ENCODE measurements at regions not wholly inside any gene's neighbourhood (a gene's known extent, or its start where the extent isn't known, plus 50 kb on each side); places are given as distances from the start of the nearest gene placed in this dataset.

DNA sequence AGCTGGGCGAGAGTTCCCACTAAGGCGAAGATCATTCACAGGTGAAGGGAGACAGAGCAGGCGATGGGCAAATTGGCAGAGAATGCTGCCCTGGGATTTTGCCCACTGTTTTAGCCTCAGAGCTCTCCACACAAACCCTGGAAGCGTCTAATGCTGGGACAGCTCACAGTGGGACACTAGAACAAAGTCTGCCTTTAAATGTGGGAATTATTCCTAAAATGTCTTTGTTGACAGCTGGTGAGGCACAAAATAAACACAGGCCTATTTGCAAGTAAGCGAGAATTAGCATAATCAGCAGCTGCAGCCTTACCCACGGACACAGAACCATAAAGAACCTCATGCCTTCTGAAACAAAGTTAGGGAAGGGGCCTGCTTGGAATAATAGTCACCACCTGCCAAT is 824.5 kb downstream of the AACS start:
- TF ChIP-seq CTCF (conservative IDR thresholded peaks at IDR 0.05) (no peak), ZFX (IDR thresholded peaks at IDR 0.05) (no peak)

GRCh38 chr12:125890366-125890905 is 825.2 kb downstream of the AACS start:
- TF ChIP-seq ZFX (IDR thresholded peaks at IDR 0.05) (no peak), CTCF (conservative IDR thresholded peaks at IDR 0.05) (no peak)
- H3K27ac ChIP-seq: no peak overlapping the region

More for the DNA sequence above, 824.5 kb downstream of the AACS start:
- H3K27ac ChIP-seq: no peak overlapping the region

DNA sequence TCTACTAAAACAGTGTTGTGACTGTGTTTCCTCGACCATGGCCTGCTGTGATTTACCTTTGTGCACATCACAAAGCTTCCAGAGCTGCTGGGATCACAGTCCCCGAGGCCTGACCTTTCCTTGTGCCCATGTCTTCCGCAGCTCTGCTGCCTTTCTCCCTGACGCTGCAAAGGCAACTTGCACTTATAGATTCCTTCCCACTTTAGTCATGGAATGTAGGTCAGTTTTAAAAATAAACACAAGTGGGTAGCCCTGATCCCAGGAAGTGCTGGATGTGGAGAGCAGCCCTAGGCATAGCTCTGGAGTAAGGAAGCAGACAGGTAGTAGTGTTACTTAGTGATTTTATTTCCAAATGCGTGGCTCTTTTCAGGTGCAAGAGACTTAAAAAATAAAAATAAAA is 825.7 kb downstream of the AACS start:
- no peak overlapping the region for H3K27ac ChIP-seq
- no peak for TF ChIP-seq CTCF (conservative IDR thresholded peaks at IDR 0.05)
- TF ChIP-seq ZFX (IDR thresholded peaks at IDR 0.05): no peak

GRCh38 chr12:125892276-125892675 is 827.0 kb downstream of the AACS start:
- TF ChIP-seq ZFX (IDR thresholded peaks at IDR 0.05): no peak
- no peak for TF ChIP-seq CTCF (conservative IDR thresholded peaks at IDR 0.05)
- no peak overlapping the region for H3K27ac ChIP-seq

GRCh38 chr12:125902991-125903390 is 837.8 kb downstream of the AACS start:
- H3K27ac ChIP-seq: no peak overlapping the region
- TF ChIP-seq CTCF (conservative IDR thresholded peaks at IDR 0.05): no peak
- TF ChIP-seq ZFX (IDR thresholded peaks at IDR 0.05): no peak

DNA sequence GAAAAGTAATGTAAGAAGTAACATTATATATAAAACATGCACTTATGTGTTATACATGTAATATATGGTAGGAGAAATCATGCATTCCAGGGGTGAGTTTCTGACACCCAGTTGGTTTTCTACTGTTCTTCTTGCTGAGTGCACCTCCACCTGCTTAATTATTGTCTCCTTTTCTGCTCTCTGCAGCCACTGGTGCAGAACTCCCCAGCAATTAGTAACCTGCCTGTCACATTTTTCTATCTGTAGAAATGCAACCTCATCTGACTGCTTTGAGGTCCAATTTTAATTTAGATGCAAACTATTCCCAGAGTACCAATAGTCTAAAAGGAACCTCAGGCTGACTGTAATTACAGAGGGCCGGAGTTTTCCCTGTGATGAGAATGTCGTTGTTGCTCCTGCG is 842.1 kb downstream of the AACS start:
- no peak for TF ChIP-seq ZFX (IDR thresholded peaks at IDR 0.05)
- TF ChIP-seq CTCF (conservative IDR thresholded peaks at IDR 0.05): no peak
- no peak overlapping the region for H3K27ac ChIP-seq

DNA sequence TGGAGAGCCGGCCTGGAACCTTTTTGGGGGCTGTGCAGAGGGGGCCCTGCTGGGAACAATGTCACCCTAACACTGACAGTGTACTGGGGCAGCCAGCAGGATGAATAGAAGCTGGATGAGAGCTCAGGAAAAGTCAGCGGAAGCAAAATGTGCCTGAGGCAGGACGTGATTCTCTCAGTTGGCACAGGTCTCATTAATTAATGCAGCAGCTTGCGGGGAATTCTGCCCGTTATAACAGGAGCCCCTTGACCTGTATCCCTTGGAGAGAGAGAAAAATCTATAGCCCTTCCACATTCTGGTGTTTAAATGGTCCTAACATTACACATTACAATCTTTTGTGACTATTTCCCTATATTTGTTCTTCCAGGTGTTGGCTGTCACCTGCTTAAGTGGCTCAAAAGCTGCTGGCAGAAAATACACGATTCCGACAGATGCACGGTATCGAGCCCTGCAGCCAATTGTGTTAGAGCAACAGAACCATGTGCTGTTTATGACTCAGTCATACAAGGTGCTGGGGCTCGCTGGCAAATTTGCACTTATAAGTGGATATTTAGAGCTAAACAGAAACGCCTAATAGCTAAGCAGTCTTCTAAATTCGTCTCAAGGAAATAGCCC is 854.7 kb downstream of the AACS start:
- H3K27ac ChIP-seq: no peak overlapping the region
- TF ChIP-seq ZFX (IDR thresholded peaks at IDR 0.05) (no peak), CTCF (conservative IDR thresholded peaks at IDR 0.05) (no peak)
